Iris pigment epithelial cell (primary cell): ENCODE measurements at regions not wholly inside any gene's neighbourhood (a gene's known extent, or its start where the extent isn't known, plus 50 kb on each side); places are given as distances from the start of the nearest gene placed in this dataset.

Experiments used
- DNase-seq: peaks from one replicate; pipeline ENCODE4 v3.0.0-alpha.2; 2011; ENCODE audit warnings: low read depth

DNA sequence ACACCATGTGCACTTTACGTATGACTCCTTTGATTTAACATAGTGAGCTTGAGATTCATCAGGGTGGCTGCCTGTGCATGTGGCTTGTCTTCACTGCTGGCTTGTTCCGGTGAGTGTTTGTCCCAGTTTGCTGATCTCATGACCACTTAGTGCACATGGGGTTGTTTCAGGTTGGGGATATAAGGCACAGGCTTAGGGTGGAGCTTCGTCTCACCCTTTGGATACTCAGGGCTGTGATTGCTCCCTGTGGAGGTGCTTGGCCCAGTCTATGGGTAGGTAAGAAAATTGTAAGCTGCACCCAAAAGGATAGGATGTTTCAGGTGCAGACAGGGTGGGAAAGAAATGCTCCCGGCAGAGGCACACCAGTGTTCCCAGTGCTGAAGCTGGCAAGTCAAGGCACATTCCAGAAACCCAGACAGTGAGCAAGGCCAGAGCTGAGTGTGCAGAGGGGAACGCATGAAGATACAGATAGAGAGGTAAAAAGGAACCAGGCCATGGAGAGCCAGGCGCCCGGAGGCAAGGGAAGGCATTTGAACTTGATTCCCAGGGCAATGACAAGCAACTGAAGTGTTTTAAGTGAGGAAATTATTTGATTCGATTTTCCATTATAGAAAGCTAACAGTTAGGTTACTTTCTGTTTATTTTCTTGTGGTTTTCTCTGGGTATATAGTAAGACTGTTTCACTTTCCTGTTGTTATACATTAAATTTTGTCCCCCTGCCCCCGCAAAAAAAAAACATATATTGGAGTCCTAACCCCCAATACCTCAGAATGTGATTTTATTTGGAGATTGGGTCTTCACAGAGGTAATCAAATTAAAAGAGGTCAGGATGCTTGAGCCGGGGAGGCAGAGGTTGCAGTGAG lies 289.8 kb upstream of the KLF6 start:
- peak; percentile 71 for DNase-seq

DNA sequence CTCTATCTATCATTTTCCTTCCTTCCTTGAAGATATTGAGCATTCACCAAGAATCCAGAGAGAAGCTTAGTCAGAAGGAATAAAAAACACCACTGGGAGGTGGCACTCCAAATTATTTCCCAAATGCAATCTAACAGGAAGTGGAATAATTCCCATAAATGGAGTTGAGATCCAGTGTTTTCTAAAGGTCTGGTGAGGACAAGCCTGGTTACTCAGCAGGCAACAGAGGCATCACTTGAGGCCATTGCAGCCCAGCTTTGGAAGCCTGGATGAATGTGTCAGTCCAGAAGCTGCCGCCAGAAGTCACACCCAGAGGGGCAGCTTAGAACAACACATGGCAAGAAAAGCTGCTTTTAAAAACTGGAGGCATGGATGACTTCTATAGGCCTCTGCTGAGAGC lies 288.9 kb upstream of the KLF6 start:
- peak; percentile 27 for DNase-seq

DNA sequence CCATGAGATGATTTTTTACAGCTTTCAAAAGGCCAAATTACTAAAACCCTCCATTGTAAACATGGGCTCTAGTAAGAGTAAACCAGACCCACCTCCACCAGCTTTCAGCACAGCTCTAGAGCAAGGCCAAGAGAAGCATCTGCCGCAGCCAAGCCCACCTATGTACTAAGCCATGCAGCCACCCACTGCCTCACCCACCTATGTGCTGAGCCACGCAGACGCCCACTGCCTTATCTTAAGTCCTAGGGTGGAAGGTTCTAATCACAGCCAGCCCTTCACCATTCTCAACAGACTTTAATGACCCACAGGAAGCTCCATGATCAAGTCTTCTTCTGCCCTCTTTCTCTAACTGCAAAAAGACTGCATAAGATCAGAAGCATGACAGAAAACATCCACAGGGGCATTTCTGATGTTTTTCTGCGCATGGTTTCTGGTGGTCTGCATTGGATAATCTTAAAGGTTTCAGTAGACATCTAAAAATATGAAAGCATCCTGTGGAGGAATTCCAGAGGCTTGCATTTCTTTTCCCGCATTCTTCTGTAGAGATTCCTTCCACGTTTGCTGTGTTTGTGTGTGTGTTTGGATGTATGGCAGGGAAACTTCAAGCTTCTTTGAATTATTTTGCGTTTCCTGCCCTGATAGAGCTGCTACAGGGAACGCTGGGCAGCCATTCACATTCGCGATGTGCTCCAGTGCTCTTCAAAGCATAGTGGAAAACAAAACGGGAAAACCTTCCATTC lies 286.1 kb upstream of the KLF6 start:
- no peak for DNase-seq

DNA sequence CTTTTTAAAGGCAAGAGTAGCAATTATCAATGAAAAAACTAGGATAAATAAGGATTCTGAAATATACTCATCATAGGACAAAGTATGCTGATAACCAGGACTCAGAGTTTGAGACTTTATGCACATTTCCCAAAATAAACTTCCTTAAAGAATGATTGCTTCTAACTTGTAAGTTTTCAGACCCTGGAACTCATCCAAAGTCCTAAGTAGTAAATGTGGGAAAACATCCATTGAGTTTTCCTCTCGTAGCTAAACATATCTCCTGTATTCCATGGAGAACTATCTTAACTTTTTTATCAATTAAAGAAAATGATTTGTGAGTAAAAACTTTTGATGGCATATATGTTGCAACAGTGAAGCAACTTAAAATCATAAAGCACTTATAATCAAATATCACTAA lies 285.2 kb upstream of the KLF6 start:
- no peak for DNase-seq

DNA sequence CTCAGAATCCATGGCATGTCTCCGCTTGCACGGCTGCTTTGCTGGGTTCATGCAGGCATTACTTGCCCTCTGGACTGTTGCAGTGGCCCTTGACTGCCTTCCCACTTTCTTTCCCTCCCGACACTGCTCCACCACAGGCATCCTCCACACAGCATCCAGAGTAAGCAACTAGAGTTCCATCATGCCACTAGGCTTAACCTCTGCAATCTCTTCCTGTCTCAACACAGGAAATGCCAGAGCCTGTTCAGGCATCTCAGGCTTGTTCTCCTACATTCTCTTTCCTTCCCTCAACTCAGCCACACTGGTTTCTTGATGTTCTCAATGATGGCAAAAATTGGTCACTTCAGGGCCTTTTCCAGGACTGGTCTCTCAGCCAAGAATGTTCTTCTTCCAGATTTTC lies 284.5 kb upstream of the KLF6 start:
- DNase-seq: peak; percentile 86

DNA sequence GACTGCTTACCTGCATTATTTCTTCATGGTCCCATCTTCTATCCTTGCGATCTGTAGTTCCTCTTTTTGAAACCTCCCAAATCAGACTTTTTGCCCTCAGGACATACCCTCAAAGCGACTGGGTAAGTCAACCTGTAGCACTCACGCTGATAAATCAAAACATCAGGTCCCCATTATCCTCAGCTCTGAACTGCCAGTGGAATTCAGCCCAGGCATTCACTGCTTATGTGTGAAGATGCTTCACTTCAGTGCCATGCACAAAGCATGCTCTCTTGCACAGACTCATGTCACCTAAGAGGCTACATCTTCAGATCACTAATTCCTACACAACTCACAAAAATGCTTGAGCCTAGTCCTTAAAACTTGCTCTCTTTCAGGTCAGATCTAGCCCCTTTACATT lies 283.6 kb upstream of the KLF6 start:
- DNase-seq: no peak

DNA sequence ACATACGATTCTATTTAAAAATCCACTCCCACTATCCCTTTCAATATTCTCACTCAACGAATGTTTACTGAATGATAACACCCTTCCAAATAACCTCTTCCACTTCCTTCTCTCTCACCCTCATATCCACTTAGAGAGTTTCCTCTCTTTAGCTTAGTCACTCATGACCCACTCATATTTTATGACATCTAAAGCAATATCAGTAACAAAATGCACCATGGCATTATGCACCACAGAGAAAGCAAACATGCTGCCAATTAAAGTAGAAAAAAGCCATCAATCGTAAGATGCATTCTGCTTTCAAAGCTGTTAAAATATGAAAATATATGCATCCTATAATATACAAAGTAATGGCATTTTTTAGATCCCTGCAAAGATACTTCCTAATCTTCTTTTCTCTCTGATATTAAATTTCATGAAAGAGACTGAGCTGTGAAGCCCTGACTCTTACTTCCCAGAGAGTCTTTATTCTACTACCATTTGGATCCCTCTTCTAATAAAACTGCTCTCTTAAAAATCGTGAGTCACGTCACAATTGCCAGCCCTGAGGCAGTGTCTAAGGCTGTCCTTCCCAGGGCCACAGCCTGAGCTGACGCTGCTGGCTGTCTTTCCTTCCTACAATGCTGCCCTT lies 283.0 kb upstream of the KLF6 start:
- no peak for DNase-seq

DNA sequence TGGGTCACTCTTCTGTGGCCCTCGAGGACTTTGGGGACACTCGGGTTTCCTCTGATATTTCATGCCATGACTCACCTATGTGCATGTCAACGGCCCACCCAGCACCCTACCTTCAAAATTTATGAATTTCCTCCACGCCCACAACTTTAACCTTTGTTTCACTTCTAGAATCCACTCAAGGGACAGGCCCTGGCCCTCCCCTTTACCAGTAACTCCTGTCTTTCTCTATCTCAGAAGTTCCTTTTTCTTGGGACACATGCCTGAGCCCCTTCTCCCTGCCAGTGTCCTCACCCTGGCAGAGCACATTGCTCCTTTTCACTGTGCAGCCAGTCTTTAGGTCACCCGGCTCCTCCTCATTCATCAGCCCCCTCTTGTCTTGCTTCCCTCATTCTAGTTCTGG lies 282.5 kb upstream of the KLF6 start:
- DNase-seq: no peak

DNA sequence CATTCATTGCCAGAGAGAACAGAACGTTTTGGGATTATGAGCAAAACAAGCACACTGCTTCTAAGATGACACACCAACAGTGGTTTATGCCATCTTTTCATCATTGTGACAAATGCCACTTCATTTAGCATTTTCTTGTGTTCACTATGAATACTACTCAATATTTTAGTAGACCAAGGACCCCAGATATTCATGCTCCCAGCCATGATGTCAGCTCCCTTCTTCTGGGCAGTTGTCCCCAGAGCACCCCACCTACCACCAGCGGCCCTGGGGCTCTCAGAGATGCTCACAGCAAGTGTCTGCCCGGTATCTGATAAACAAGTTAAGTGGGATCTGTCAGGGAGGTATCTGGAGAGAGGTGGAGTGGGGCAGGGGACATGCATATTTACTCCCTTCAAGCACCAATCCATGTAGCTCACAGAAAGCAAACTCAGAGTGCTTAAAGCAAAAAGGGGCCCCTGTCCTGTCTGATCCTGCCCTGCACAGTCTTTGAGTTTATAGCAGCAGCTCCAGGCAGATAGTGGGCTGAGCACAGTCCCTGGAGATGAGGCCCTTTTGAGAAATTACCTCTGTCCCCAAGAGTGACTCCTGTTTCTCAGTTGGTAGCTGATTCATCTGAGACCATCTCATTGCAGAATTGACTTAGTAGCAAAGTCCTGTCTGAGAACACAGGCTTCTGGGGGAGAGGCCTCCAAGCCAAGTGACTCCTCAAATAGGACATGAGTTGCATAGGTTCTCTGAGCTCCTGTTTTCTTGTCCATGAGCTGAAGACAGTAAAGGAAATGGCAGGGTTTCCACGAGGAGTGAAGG lies 281.8 kb upstream of the KLF6 start:
- no peak for DNase-seq

DNA sequence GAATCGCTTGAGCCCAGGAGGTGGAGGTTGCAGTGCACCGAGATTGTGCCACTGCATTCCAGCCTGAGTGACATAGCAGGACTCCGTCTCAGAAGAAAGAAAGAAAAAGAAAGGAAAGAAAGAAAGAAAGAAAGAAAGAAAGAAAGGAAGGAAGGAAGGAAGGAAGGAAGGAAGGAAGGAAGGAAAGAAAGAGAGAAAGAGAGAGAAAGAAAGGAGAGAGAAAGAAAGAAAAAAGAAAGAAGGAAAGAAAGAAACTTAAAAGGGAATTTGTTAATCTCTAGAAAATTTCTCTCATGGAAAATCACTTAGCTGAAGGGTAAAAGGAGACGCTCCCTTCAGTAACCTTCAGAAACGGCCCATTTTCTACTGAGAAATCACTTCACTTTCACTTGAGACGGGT lies 279.5 kb upstream of the KLF6 start:
- no peak for DNase-seq

DNA sequence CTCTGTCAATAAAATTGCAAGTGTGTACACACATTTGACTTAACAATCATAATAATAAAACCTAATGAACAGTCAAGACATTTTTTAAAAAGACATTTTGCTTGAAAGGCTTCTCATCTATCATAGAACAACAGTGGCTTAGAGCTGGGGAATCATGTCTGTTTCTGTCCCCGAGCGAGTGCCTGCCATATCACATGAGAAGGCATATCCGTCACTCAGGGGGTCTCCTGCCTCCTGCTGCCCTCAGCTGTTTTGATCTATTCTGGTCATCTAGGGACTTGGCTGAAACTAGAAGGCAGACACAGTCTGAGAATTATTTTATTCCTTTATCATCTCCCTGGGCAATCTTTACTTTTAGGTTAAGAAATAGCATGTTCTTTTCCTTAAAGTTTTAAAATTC lies 278.7 kb upstream of the KLF6 start:
- no peak for DNase-seq

DNA sequence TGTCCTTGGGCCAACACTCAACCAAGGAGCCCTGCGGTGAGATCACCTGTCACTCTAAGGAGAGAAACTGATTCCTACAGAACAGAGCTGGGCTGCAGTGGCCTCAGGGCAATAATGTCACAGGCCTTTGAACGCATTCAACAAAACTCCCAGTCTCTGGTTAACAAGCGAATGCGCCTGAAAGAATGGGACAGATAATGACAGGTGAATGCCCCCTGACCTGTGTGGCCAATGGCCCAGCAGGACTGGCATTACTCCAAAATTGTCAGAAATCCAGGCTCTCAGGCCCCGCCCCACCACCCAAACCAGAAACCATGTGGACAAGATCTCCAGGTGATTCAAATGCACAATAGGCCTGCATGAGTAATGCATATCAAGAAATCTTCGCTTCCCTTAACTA lies 277.7 kb upstream of the KLF6 start:
- no peak for DNase-seq

DNA sequence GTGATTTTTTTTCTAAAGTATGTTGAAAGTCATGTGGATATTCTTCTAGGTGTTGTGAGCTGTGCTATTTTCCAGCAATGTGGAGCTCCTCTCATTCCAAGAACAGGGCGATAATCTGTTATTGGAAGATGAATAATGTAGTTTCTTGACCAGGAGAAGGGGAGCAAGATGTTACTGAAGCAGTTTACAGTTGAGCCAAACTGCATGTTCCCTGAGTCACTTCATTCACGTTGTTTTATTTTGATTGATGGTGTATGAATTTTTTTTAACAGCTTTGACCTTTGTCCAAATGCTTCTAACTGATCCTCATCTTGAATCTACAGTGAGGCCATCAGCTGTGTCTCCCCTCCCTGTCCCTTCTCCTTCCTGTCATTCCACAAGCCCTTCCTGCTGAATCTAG lies 277.1 kb upstream of the KLF6 start:
- DNase-seq: peak; percentile 33

DNA sequence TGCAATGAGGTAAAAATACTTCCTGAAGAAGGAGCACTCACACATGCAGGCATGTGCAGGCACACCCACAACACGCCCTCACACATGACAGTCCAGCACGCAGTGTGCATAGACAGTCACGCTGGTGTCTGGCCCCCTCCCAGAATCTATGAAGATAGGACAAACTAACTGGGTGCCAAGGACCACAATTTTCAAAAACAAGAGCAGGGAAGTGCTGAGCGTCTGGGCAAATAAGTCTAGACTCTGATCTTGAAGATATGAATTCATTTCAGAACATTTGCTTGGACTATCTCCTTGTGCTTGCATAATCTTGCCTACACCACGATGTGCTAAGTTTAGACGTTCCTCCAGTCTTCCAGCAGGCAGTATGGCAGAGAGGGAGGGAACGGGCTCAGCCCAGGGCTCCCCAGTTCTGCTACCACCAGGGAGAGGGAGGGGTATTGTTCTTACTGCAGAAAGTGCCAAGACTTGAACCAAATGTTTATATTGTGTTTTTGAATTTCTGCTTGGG lies 276.5 kb upstream of the KLF6 start:
- DNase-seq: peak; percentile 65

DNA sequence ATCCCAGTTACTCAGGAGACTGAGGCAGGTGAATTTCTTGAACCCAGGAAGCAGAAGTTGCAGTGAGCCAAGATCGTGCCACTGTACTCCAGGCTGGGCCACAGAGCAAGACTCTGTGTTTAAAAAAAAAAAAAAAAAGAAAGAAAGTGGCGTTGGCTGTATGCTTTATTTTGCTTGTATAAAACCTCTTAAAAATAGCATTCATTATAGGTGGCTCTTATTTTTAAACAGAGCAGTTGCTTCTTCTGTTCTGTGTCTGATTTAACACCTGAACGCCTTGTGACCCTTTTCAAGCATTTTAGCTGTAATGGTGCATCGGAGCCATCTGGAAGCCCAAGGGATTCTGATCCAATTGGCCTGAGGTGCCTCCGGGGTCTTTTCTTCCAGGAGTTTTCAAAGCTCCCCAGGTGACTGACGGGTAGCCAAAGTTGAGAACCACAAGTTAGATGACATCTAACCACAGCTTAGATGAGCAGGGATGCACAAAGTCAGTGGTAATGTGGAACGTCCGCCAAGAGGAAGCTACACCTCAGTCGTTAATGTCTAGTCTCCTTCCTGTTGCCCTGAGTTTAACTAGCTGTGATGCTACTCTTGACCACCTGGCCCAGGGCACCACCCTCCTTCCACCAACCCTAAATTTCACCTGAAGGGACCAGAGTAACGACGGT lies 274.6 kb upstream of the KLF6 start:
- no peak for DNase-seq

DNA sequence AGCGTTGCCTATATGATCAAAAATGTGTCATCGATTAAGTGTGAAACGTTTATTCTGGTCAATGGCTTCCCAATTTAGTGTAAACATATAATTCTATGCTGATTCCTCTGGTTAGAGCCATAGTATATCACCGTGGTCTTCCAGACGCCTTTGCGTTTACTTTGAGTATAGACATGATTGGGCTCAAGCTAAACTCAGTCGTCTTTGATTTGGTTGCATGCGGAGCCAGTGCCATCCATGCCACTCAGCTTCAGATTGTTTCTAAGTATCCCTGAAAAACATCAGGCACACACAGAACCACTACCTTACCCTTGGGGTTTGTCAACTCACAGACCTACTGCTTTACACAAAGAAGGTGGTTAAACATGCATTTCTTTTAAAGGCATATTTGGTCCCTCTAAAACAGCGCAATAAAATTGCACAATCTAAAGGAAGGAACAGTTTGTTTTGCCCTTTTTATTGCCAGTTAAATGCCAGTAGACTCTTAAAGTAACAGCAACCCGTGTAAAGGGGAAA lies 273.6 kb upstream of the KLF6 start:
- DNase-seq: no peak

DNA sequence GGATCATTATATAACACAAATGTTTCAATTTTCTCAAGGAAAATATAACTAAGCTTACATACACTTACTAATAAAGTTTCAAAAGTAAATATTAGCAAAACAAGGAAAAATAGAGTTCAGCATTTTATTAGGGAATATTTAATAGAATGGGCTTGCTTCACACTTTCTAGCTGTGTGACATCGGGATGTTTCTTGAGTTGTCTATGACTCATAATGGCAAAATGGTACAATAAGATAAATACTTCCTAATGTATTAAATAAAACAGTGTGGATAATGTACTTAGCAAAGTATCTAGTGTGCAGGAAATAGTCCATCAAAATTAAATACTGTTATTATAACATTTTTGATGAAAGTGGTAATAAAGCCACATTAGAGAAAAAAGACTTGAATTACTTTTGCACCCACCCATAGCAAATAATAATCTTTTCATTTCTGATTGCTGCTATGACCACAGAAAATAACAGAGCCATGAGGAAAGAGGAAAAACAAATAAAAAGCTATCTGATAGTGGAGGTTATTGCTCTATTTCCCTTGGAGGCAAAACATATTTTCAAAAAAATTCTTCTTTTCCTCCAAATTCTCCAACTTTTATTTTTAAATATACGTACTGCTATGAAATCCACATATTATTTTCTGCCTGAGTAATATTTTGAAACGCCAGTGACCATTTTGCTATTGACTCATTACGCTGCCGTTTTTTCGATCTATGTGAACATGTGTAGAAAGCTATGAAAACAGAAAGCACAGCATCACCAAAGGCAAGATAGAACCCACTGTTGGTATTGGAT lies 272.9 kb upstream of the KLF6 start:
- DNase-seq: peak; percentile 36

DNA sequence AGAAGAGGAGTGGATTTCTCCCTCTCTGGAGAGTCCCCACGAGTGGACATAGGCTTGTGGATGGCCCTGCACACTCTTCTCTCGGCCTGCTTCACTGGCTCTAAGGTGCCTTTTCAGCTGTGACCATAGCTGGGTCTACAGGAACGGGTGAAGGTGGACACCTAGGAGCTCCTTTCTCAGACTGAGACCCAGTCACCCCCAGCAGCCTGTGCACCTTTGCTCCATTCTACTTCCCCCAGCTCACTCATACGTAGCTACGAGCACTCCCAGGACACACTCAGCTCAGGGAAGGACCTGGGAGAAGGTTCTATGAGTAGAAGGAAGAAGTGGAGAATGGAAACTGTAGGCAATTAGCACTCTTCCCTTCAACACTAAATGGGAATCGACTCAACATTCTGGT lies 272.0 kb upstream of the KLF6 start:
- DNase-seq: no peak

DNA sequence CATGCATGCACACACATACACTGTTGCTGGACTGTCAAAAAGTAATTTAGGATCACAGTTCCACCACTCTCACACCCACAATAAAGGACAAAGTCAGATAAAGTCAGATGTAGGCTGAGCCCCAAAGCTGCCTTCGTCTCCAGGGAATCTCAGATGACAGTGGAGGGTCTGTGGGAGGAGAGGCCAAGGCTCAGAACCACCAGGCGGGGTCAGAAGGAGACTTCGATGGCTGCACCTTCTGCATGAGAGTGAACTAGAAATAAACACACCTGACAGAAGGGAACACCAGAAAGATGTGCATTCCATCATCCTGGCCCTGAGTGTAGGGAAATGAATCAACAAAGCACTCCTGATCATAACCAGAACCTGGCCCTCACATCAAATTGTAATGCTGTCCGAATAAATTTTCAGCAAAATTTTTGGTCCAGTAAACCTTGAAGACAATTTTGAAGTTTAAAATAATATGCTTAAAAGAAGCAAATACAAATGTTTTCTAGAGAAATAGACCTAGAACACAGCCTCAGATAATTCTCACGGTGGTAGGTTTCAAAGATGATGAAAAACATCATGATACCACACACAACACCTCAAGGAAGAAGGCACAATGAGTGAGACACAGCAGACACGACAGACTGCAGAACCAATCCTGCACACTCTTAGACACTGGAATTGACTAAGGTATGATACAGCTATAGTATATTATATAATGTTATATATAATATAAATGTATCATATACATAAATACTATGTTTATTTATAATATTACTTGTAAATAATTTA lies 269.8 kb upstream of the KLF6 start:
- no peak for DNase-seq

DNA sequence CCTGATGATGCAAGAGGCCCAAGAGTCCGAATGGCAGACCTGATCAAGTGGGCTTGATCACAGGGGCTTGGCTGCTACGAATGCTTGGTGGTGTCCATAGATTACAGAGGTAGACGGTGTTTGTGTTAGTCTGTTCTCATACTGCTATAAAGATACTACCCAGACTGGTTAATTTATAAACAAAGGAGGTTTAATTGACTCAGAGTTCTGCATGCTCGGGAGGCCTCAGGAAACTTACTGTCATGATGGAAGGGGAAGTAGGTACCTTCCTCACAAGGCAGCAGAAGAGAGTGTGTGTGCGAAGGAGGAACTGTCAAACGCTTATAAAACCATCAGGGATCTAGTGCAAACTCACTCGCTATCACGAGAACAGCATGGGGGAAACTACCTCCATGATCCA lies 268.9 kb upstream of the KLF6 start:
- DNase-seq: no peak
